ENCODE measurements at regions not wholly inside any gene's neighbourhood (a gene's known extent, or its start where the extent isn't known, plus 50 kb on each side); places are given as distances from the start of the nearest gene placed in this dataset.

DNA sequence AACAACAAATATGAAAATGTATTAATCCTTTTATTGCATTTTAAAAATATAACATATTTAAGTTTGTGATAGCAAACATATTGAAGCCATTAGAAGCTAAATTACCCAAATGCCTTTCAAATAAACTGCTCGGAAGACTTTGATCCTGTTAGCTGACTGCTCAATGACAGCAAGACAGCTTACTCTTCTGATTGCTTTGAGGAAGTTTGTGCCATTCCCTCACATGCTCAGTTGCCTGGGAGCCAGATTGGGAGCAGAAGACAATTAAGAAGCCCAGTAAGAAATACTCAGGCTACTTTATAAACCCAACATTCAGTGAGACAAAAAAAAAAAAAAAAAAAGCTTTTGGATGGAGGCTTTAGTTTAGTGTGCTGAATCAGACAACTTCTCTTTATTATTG, 407.1 kb upstream of the SOX11 start:
- in situ Hi-C loops (cut with HindIII; ENCODE audit: low sequenced_read_pairs): no loop called here

DNA sequence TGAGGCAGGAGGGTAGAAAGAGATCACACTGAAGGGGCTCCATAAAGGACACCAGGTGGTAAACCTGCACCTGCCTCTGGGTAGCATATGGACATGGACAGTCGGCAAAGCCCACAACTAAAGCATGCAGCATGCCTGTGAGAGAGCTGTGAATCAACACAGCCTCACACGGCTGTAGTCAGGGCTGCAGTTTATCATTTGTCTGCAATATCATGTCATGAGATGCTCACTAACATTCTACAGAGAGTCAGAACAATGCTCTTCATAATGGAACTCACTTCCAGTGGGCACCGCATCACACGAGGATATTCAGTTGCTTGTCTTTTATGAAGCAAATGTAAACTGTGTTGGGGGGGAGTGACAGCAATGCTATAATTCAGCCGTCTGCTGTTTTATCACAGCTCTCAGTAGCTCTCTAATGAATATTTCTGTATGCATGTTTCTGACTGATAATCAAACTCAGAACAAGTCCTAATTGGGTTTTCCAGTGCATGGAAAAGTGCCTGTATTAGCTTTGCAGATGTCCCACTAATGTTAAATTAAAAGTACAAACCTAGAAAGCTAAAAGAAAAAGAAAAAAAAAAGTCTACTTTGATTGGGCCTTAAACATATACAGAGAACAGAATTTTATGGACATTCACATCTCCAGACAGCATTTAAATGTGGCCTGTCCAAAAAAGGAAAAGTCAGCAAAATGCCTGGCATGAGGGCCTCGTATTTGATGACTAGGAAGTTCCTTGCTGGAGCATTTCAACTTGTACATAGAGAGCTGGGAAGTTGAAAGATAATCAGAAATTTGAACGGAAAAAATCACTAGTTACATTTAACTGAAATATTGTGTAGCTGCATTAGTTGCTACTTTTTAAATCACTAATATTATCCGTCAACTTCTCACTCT, 406.1 kb upstream of the SOX11 start:
- in situ Hi-C loops (cut with HindIII; ENCODE audit: low sequenced_read_pairs): no loop called here

DNA sequence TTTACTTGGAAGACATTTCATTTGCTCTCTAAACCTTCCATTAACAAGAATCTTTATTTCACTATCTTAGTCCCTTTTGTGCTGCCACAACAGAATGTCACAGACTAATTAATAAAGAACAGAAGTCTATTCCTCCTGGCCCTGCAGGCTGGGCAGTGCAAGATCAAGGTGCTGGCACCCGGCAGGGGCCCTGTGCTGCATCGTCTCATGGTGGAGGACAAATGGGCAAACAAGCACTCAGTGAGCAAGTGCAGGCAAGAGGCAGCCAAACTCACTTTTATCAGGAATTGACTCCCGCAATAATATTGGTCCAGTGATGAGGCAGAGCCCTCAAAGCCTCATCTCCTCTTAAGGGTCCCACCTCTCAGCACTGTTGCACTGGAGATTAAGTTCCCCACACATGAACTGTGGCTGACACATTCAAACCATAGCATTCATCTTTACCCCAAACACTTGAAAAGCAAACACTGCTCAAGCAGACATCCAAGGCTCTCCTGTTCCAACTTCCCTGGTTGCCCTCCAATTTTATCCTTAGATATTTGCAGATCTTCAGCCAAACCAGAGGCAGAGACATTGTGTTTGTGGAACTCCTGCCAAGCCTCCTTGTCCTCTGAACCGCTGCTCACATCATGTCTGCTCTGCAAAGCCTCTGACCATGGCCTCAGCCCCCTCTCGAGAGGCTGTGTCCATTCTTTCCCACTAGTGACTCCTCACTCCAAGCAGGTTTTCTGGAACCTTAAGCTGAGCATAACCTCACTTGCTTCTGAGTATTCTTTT, 404.4 kb upstream of the SOX11 start:
- in situ Hi-C loops (cut with HindIII; ENCODE audit: low sequenced_read_pairs): no loop called here

DNA sequence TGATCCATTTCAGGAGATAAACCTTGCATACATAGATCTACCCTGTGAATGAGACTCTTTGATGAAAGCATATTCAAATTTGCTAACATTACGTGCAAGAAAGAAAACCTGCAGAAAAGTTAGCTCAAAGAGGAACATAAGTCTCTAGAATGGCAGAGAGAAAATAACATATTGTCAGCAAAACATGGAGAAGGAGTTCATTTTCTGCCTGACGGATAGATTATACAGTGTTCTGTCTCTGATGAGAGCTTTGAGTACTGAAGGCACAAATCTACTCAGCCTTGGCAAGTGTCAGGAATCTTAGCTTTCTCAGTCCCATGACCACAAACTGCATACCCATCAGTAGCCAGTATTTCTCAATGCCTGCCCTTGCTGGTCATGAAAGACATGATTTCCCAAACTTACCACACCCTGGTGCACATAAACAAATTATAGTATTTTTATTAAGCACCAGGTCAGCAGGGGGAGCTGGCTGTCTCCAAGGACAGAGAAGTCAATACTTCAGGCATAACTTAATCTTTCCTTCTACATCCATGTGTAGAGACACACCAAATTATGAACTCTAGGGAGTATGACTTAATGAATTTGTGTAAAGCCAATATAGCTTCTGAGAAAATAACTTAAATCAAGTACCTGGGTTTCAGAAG, 401.2 kb upstream of the SOX11 start:
- in situ Hi-C loops (cut with HindIII; ENCODE audit: low sequenced_read_pairs): no loop called here

DNA sequence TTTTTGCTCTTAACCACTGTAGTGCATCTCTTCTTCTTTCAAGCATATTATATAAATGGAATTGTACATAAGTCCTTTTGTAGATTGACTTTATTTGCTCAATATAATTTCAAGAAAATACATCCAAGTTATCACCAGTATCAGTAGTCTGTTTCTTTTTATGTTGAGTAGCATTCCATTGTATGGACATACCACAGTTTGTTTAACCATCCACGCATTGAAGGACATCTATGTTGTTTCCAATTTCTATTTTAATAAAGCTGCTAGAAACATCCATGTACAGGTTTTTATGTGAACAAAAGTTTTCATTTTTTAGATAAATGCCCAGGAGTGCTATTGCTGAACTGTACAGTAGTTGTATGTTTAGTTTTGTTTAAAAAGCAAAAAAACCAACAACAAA, 387.5 kb upstream of the SOX11 start:
- in situ Hi-C loops (cut with HindIII; ENCODE audit: low sequenced_read_pairs): no loop called here

DNA sequence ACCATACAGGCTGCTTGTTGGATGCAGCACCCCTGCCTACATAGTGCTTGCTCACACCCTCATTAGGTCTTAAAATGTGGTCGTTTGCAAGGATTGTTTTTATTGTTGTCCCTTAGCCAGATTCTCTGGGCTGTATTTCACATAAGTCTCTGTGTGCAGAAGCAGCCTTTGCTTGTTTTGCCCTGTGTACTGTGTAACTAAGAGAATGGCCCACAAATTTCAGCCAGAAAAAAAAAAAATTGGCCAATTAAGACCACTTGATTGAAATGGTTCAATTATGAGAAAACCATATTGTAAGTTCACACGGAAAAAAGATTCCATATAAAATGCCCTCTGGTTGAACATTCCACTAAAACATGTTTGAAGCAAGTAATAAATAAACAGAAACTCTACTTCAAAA, 377.1 kb upstream of the SOX11 start:
- in situ Hi-C loops (cut with HindIII; ENCODE audit: low sequenced_read_pairs): no loop called here

DNA sequence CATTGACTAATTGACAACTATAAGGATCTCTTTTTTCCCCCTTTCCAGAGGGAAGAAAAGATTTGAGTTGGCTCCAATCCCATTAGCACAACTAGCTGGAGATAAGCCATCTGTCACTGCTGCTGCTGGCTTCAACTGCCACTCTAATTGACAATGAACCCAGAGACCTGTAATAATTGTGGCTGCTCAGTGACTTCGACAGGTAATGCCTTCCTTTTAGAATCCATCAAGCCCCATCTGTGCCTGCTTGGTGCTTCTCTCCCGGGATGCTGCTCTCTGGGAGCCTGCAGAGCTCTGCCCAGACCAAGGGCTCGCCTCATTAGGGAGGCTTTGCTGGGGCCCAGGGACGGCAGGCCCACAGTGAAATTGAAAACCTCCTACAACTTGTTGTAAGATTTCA, 376.7 kb upstream of the SOX11 start:
- in situ Hi-C loops (cut with HindIII; ENCODE audit: low sequenced_read_pairs): no loop called here

DNA sequence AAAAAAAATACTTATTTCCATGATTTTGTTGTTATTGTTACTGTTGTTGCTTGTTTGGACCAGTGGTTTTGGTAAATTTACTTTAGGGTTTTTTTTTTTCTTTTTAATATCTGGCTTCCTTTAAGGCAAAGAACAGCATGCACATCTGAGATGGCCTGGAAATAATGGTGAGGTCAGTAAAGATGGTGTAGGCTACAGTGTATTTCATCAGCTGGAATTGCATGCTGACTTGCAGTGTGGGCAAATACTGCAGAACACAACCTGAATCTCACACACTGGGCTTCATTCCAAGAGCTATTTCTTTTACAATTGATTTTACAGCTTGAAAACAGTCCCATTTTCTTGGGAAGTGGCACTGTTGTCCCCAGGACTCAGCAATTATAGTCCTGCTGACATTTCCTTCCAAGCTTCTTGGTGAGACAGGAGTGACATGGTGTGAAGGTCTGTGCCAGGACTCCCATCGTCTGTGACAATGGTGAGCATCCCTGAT, 376.1 kb upstream of the SOX11 start:
- in situ Hi-C loops (cut with HindIII; ENCODE audit: low sequenced_read_pairs): no loop called here

DNA sequence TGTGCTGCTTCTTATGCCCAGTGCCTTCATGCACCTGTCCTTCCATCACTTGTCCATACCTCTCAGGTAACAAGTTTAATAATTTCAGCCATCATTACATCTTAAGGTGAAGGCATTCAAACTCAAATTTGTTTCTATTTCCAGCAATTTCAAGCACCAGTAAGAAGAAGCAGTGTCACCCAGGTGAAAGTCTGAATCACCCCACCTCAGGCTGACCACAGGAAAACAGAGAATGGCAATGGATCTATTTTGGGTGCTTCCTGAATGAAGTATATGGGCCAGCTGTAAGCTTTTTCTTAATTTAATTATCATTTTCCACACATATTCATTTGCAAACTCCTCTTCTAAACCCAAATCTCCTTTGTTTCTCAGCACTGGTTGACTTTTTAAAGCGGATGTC, 372.7 kb upstream of the SOX11 start:
- in situ Hi-C loops (cut with HindIII; ENCODE audit: low sequenced_read_pairs): no loop called here

DNA sequence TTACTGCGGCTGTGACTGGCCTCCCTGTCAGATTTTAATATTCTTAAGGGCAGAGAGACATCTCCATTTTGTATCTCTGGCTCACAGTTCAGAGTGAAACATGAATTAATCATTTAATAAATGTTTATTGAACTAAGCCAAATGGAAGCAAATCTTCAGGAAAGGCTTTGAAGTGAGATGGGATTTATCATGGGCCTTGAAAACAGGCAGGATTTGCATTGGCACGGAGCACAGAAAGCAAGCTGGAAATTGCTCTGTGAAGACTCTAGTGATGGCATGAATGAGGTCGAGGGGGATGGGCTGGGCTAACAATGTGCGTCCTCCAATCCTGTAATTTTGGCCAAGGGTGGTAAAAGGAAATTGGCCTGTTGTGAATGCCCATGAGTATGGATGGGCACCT, 369.8 kb upstream of the SOX11 start:
- in situ Hi-C loops (cut with HindIII; ENCODE audit: low sequenced_read_pairs): no loop called here

DNA sequence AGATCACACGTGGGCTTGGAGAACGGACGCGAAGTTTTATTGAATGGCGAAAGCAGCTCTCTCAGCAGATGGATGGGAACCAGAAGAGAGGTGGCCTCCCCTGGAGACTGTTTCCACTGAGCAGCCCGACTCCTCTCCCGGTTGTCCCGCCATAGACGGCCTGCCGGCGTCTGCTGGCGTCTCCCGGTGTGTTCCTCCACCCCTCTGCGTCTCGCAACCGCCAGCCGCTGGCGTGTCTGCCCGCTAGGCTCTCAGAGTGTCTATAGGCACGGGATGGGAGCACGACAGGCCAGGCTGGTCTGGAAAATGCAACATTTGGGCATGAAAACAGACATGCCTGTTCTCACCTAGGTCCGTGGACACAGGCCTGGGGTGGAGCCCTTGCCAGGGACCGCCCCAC, 366.7 kb upstream of the SOX11 start:
- in situ Hi-C loops (cut with HindIII; ENCODE audit: low sequenced_read_pairs): no loop called here

DNA sequence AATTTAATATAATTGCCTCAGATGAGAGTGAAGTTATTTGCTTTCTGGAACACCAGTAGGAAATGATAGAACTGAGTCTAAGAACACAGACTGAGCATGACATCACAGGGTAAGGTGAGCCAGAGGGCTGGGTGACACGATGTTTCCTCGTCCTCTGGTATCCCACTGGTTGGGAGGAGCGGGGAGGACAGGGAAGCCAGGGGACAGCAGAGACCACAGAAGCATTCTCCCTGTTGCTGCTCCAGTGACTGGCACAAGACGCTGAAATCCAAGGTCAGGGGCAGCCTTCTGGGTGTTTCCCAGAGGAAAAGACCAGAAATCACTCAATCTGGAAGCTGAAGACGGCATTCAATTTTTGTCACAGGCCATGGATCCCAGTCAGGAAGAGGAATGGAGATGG, 363.4 kb upstream of the SOX11 start:
- in situ Hi-C loops (cut with HindIII; ENCODE audit: low sequenced_read_pairs): no loop called here

DNA sequence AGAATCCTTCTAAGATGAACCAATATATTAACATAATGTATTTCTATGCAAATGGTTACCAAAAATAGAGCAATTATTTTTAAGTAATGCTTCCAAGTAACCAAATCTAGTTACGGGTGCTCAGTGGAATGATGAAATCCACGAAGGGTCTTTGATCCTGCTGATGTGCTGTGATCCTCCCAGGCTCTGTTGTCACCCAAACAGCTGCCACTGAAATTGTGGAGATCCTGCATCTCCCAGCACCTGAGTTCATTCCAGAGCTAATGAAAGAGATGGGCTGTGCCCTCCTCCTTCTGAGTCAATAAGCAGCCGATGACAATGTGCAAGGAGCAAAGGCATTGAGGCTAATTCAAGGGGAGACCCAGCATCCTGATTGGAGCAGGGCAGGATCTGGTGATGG, 362.4 kb upstream of the SOX11 start:
- in situ Hi-C loops (cut with HindIII; ENCODE audit: low sequenced_read_pairs): no loop called here

DNA sequence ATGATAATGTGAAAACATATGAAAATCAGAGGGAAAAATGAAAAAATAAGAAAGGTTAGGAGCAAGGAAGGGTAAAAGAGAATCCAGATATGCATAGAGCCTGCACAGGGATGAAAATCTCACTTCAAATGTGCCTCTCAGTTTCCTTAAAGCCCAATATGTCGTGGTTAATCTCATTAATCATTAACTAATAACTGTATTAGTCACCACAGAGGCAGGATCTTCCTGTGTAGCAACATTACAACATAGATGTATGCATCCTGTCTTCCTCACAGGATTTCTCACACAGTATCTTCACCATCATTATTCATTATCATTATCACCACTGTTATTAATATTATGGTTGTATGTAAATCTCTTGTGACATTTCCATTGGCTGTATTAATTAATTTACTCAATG, 361.2 kb upstream of the SOX11 start:
- in situ Hi-C loops (cut with HindIII; ENCODE audit: low sequenced_read_pairs): no loop called here

DNA sequence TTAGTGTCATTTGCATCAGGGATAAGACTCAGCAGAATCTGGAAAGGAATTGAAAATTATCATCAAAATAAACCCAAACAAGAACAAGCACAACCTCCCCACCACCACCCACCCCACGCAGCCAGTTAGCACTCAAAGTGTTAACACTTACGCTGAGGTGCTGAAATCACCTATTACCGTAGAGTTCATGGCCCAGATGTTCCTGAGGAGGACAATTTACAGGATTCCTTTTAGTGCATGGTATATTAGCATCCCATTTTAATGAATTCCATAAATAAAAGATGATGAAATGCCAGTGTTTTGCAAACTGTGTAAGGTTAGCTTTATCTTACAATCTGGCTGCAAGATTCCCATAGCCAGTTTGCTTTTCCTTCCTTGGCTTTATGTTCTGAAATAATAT, 359.3 kb upstream of the SOX11 start:
- in situ Hi-C loops (cut with HindIII; ENCODE audit: low sequenced_read_pairs): no loop called here

DNA sequence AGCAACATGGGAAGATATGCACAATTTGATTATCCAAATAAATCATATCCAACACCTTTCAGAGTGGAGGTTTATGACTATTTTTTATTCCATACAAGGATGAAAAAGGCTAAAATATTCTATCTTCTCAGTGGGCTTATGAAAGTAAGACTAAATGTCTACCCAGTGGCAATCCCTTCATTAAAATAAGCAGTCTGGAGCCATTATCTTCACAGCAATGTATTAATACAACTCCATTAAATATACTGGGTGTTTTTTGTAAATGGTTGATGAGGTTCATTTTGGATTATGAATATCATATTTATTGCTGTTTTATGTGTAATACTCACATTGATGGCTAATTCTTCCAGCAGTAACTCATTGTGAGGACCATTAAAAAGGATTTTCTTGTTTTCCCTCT, 352.7 kb upstream of the SOX11 start:
- in situ Hi-C loops (cut with HindIII; ENCODE audit: low sequenced_read_pairs): no loop called here

DNA sequence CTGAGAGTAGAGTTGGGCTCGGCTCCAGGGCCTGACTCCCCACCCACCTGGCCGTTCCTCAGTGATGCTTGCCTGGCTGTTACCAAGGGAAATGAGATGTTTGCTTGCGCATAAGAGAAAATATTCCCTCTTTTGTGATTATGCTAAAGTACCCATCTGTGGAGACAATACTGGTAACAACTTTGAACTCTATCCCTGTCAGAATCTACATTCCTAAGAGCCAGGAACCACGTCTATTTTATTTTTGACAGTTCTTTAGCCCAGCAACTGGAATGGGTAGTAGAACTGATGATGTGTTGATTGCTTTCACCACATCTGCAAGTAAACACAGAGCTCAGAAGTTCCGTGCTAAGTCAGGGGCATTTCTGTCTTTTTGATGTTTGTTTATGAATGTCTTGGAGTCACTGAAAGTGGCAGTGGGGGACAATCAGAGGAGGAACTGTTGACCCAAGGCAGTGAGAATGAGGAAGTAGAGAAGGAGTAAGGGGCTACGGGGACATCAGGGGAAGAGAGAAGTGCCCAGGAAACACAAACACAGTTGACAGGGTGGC, 348.3 kb upstream of the SOX11 start:
- in situ Hi-C loops (cut with HindIII; ENCODE audit: low sequenced_read_pairs): no loop called here

DNA sequence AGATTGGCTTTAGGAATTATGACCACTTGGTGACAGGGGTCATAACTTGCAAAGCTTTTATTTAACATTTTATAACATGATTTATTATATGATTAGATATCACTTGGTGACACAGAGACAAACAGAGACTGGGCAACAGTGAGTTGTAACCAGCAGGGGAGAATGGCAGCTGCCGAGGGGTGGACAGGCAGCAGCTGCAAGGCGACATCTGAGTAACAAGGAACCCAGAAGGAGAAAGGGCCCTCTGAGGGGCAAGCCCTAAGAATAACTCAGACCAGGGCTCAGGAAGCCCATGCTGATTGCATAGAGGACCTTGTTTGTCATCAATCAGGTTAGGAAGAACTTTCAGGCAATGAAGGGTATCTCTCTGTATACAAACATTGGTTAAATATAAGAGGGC, 339.9 kb upstream of the SOX11 start:
- in situ Hi-C loops (cut with HindIII; ENCODE audit: low sequenced_read_pairs): no loop called here

DNA sequence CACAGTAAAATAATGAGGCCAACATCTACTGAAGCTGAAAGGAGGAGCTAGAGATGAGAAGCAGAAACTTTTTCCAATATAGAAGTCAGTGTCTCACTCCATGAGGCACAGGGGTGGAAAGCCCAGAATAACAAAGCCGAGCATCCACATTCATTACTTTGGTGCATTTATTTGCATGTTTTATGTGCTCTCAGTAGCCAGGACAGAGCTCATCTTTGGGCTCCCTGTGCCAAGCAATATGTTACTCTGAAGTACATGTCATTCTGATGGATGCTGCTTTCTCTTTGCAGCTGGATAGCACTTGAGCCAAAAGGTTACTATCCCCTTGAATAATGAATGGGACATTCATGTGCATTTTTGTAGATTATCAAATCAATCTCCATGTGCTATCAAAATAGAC, 338.6 kb upstream of the SOX11 start:
- in situ Hi-C loops (cut with HindIII; ENCODE audit: low sequenced_read_pairs): no loop called here

DNA sequence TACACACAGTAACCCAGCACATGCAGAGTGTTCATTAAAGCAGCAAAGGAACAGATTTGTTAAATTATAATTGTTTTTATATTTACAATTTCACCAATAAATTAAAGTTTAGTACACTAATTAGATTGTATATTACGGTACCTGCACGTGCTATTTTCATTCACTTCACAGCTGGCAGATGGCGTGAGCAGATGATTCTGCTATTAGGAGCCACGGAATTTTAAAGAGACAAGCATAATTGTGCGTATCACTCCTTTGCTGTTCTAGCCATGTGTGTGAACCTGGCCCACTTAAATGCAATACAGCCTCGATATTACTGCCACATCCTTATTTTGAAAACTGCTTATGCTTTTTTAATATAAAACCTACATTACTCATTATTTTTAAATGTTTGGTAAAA, 332.8 kb upstream of the SOX11 start:
- in situ Hi-C loops (cut with HindIII; ENCODE audit: low sequenced_read_pairs): no loop called here

DNA sequence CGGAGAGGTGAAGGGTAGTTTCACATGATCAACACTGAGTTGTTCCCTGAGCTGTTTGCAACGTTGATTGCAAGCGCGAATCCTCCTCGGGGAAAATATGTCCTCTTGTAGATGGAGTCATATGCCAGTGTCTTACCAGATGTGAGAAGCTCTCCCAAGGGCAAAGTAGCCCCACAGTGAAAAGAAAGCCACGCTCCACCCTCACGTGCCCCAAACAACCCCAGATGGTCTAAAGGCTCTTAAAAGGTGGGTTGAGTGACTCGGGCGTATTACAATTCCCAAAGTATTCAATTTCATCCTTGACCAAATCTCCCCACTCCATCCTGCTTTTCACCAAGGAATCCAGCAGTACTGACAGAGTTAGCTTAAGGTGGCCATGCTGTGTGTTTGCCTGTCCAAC, 332.1 kb upstream of the SOX11 start:
- in situ Hi-C loops (cut with HindIII; ENCODE audit: low sequenced_read_pairs): no loop called here

Measured in endothelial cell of hepatic sinusoid (primary cell).